DND-41 (cell line): ENCODE measurements at regions not wholly inside any gene's neighbourhood (a gene's known extent, or its start where the extent isn't known, plus 50 kb on each side); places are given as distances from the start of the nearest gene placed in this dataset.

ENCODE experiments used
- CTCF ChIP-seq: IDR thresholded peaks from 2 replicates; pipeline ENCODE4 v1.5.1; 2012; ENCODE audit warnings: borderline replicate concordance, low read length, moderate library complexity, mild to moderate bottlenecking; ENCODE audit not compliant: poor library complexity, severe bottlenecking; ENCODE audit errors: extremely low read depth
- EZH2 ChIP-seq: IDR thresholded peaks from 3 replicates; pipeline ENCODE4 v1.6.1; 2012; ENCODE audit warnings: borderline replicate concordance, low read depth, mild to moderate bottlenecking, moderate library complexity, low read length, inconsistent platforms; ENCODE audit not compliant: severe bottlenecking

- TF ChIP-seq CTCF, result no peak
- no peak for TF ChIP-seq EZH2
Measured at GRCh38 chr20:60246751-60247150, 288.5 kb downstream of the CDH26 start.
